AG09319 (cell line): ENCODE measurements at regions not wholly inside any gene's neighbourhood (a gene's known extent, or its start where the extent isn't known, plus 50 kb on each side); places are given as distances from the start of the nearest gene placed in this dataset.

Experiments used
- DNase-seq: peaks from one replicate; pipeline ENCODE4 v3.0.0-alpha.2; 2010; ENCODE audit warnings: low read depth; ENCODE audit errors: extremely low read depth
- CTCF ChIP-seq: IDR thresholded peaks from 2 replicates; pipeline ENCODE4 v1.5.1; 2011; ENCODE audit warnings: low read depth, mild to moderate bottlenecking, inconsistent platforms, low read length, moderate library complexity

- DNase-seq: no peak
- no peak for TF ChIP-seq CTCF
Observed at GRCh38 chr5:28249771-28250415, 1211.5 kb upstream of the CDH9 start.

- DNase-seq: no peak
- no peak for TF ChIP-seq CTCF
Observed at GRCh38 chr5:28234356-28234968, 1196.1 kb upstream of the CDH9 start.

- no peak for TF ChIP-seq CTCF
- DNase-seq: no peak
Observed at GRCh38 chr5:28226407-28226806, 1188.0 kb upstream of the CDH9 start.

GRCh38 chr5:28219539-28219938, 1181.2 kb upstream of the CDH9 start:
- TF ChIP-seq CTCF: no peak
- DNase-seq: no peak

- no peak for TF ChIP-seq CTCF
- DNase-seq: no peak
Observed at GRCh38 chr5:28217695-28218094, 1179.3 kb upstream of the CDH9 start.

- TF ChIP-seq CTCF: no peak
- no peak for DNase-seq
Observed at GRCh38 chr5:28216939-28217360, 1178.6 kb upstream of the CDH9 start.

- DNase-seq: no peak
- TF ChIP-seq CTCF: no peak
Observed at GRCh38 chr5:28215091-28215490, 1176.7 kb upstream of the CDH9 start.
